Gastroesophageal sphincter (tissue), 4 donors: ENCODE measurements at regions not wholly inside any gene's neighbourhood (a gene's known extent, or its start where the extent isn't known, plus 50 kb on each side); places are given as distances from the start of the nearest gene placed in this dataset.

Experiments used
- ATAC-seq: fragments of 150-250 bp; one replicate; pipeline ENCODE4 v1.9.1; 2016; ENCODE audit warnings: mild to moderate bottlenecking, moderate library complexity
- H3K27ac ChIP-seq, 4 donors: fragments of 200-600 bp; sonication (generic) in 3 of 4; 1 replicate in 3 of 4; 2 replicates in 1 of 4; pipeline ENCODE4 v1.5.1; 2016 to 2019
- H3K27me3 ChIP-seq: fragments of 200-600 bp; sonication (generic); one replicate; pipeline ENCODE4 v1.5.1; 2019
- H3K36me3 ChIP-seq, 2 donors: fragments of 200-600 bp; sonication (generic); one replicate each; pipeline ENCODE4 v1.5.1; 2019; ENCODE audit warnings: control low read depth in 1 of 2
- H3K4me1 ChIP-seq, 3 donors: fragments of 200-600 bp; sonication (generic); 1 replicate in 2 of 3; 2 replicates in 1 of 3; pipeline ENCODE4 v1.5.1; 2016 to 2019; ENCODE audit warnings: control low read depth in 2 of 3
- H3K4me3 ChIP-seq, 2 donors: fragments of 200-600 bp; sonication (generic); one replicate each; pipeline ENCODE4 v1.5.1; 2019; ENCODE audit warnings: mild to moderate bottlenecking in 1 of 2, moderate library complexity in 1 of 2
- H3K9me3 ChIP-seq, 3 donors: fragments of 200-600 bp; sonication (generic); one replicate each; pipeline ENCODE4 v1.5.1; 2017 to 2019; ENCODE audit warnings: control low read depth in 2 of 3
- EP300 ChIP-seq: sonication (generic); formaldehyde crosslinking; IDR thresholded peaks from one replicate; pipeline ENCODE4 v1.6.1; 2017; ENCODE audit warnings: antibody characterized with exemption, mild to moderate bottlenecking
- POLR2A ChIP-seq, 2 donors: fragments of 450-650 bp; IDR thresholded peaks; one replicate each; pipeline ENCODE4 v1.6.1; 2017; ENCODE audit warnings: antibody characterized with exemption in 2 of 2, mild to moderate bottlenecking in 2 of 2, moderate library complexity in 1 of 2
- POLR2AphosphoS5 ChIP-seq: sonication (generic); formaldehyde crosslinking; IDR thresholded peaks from one replicate; pipeline ENCODE4 v1.6.1; 2017; ENCODE audit warnings: antibody characterized with exemption
- WGBS, 2 donors: methylation state at CpG; one replicate each; pipeline ENCODE4 v1.1.5; 2018; ENCODE audit warnings: low coverage in 1 of 2; 5-methylcytosine and 5-hydroxymethylcytosine counted together
- TF ChIP-seq, protein P1 (sequence below), 4 experiments: fragments of 200-600 bp in 2 of 4; fragments of 450-650 bp in 2 of 4; sonication (generic) in 1 of 4; IDR thresholded peaks; one replicate each; pipeline ENCODE4 v1.5.1; 2017 to 2019; ENCODE audit warnings: antibody characterized with exemption in 4 of 4, mild to moderate bottlenecking in 2 of 4, moderate library complexity in 2 of 4

- no peaks in the 10 kb centered on the region for H3K36me3 ChIP-seq
- H3K4me3 ChIP-seq = no peak overlapping the region
- H3K9me3 ChIP-seq = peaks cover 0 to 13% (median 0%) of the 10 kb centered on the region in 3 donors
- no peaks in the 10 kb centered on the region for H3K27me3 ChIP-seq
- TF ChIP-seq POLR2A (IDR thresholded peaks at IDR 0.05) (no peak), EP300 (no peak), POLR2AphosphoS5 (no peak)
- TF ChIP-seq, protein P1, sequence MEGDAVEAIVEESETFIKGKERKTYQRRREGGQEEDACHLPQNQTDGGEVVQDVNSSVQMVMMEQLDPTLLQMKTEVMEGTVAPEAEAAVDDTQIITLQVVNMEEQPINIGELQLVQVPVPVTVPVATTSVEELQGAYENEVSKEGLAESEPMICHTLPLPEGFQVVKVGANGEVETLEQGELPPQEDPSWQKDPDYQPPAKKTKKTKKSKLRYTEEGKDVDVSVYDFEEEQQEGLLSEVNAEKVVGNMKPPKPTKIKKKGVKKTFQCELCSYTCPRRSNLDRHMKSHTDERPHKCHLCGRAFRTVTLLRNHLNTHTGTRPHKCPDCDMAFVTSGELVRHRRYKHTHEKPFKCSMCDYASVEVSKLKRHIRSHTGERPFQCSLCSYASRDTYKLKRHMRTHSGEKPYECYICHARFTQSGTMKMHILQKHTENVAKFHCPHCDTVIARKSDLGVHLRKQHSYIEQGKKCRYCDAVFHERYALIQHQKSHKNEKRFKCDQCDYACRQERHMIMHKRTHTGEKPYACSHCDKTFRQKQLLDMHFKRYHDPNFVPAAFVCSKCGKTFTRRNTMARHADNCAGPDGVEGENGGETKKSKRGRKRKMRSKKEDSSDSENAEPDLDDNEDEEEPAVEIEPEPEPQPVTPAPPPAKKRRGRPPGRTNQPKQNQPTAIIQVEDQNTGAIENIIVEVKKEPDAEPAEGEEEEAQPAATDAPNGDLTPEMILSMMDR (IDR thresholded peaks at IDR 0.05) = no peak
- ATAC-seq = no peak
- WGBS, 2 donors = 71% methylated on average over 2 of the region's 2 CpGs
- H3K27ac ChIP-seq = no peak overlapping the region
- no peaks in the 10 kb centered on the region for H3K4me1 ChIP-seq
Measured at GRCh38 chr2:100716581-100716980, 103.4 kb upstream of the NPAS2 start.

GRCh38 chr2:100718065-100718629, 101.8 kb upstream of the NPAS2 start:
- H3K36me3 ChIP-seq = no peaks in the 10 kb centered on the region
- ATAC-seq = no peak
- no peak for TF ChIP-seq EP300
- no peak for TF ChIP-seq POLR2A (IDR thresholded peaks at IDR 0.05)
- TF ChIP-seq POLR2AphosphoS5 = no peak
- TF ChIP-seq, protein P1 (IDR thresholded peaks at IDR 0.05) = no peak
- H3K27me3 ChIP-seq = no peaks in the 10 kb centered on the region
- H3K27ac ChIP-seq = no peak overlapping the region
- 72 to 100% methylated on average over 1 to 3 of the region's 3 CpGs for whole genome bisulfite sequencing, 2 donors
- H3K9me3 ChIP-seq = peaks cover 0 to 13% (median 0%) of the 10 kb centered on the region in 3 donors
- H3K4me3 ChIP-seq = no peak overlapping the region
- no peaks in the 10 kb centered on the region for H3K4me1 ChIP-seq

GRCh38 chr2:100720445-100720844, 99.5 kb upstream of the NPAS2 start:
- Histone ChIP-seq H3K36me3 (no peaks in the 10 kb centered on the region), H3K27ac (no peak overlapping the region), H3K4me3 (no peak overlapping the region), H3K9me3 (peaks cover 0 to 13% (median 0%) of the 10 kb centered on the region in 3 donors), H3K27me3 (peaks cover 5% of the 10 kb centered on the region), H3K4me1 (no peaks in the 10 kb centered on the region)
- TF ChIP-seq EP300 (no peak), POLR2AphosphoS5 (no peak), POLR2A (IDR thresholded peaks at IDR 0.05) (no peak)
- TF ChIP-seq, protein P1 (IDR thresholded peaks at IDR 0.05) = no peak
- 80% methylated on average over 1 of the region's 3 CpGs; no CpG with 5 or more reads in 1 of the 2 donors for WGBS, 2 donors
- ATAC-seq = no peak

- no peak for TF ChIP-seq POLR2A (IDR thresholded peaks at IDR 0.05)
- no peak for TF ChIP-seq EP300
- TF ChIP-seq POLR2AphosphoS5 = no peak
- TF ChIP-seq, protein P1 (IDR thresholded peaks at IDR 0.05) = no peak
- 80% methylated on average over 1 of the region's 5 CpGs; no CpG with 5 or more reads in 1 of the 2 donors for WGBS, 2 donors
- ATAC-seq = no peak
- Histone ChIP-seq H3K27me3 (peaks cover 5% of the 10 kb centered on the region), H3K9me3 (peaks cover 0 to 13% (median 0%) of the 10 kb centered on the region in 3 donors), H3K36me3 (no peaks in the 10 kb centered on the region), H3K27ac (no peak overlapping the region), H3K4me1 (no peaks in the 10 kb centered on the region), H3K4me3 (no peak overlapping the region)
Measured at GRCh38 chr2:100721693-100722092, 98.2 kb upstream of the NPAS2 start.

DNA sequence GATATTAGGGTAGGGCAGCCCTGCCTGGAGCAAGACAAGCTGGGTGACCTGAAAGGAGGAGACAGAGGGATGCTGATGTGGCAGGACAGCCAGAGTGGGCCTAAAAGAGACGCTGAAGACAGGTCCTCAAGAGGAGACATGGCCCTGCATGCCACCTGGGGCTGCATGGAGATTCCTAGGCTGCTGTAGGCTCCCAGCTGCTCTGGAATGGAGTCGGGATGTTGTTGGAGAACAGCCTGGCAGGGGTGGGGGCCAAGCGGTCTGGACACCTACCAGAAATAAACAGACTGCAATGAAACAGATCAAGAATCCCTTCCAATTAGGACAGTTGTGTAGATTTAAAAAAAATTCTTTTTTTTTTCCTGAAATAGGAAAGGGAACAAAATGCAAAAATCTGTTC, 97.8 kb upstream of the NPAS2 start:
- H3K27me3 ChIP-seq = peaks cover 5% of the 10 kb centered on the region
- H3K27ac ChIP-seq = no peak overlapping the region
- TF ChIP-seq, protein P1 (IDR thresholded peaks at IDR 0.05) = no peak
- TF ChIP-seq POLR2AphosphoS5 (no peak), EP300 (no peak), POLR2A (IDR thresholded peaks at IDR 0.05) (no peak)
- ATAC-seq = no peak
- no peaks in the 10 kb centered on the region for H3K4me1 ChIP-seq
- peaks cover 0 to 13% (median 0%) of the 10 kb centered on the region in 3 donors for H3K9me3 ChIP-seq
- no peak overlapping the region for H3K4me3 ChIP-seq
- H3K36me3 ChIP-seq = no peaks in the 10 kb centered on the region
- 77 to 86% methylated on average over 3 of the region's 3 CpGs for WGBS, 2 donors
